Calu3 (cell line): ENCODE measurements at regions not wholly inside any gene's neighbourhood (a gene's known extent, or its start where the extent isn't known, plus 50 kb on each side); places are given as distances from the start of the nearest gene placed in this dataset.

ENCODE experiments used
- BruUV-seq: library from RNA; stranded (reverse); fragments of 400-500 nt; replicated peaks from 2 replicates; lab custom pipeline; 2021; lab: Mats Ljungman, UMichigan
- CTCF ChIA-PET: fragments of 300-600 bp; sonication (Branson Sonifier 250); formaldehyde crosslinking; loops from one replicate; lab custom pipeline; 2022; ENCODE audit warnings: antibody characterized with exemption; lab: Charles Lee
- DNase-seq: peaks from one replicate; pipeline ENCODE4 v3.0.0; 2022
- H3K27ac Mint-ChIP-seq: one replicate; pipeline ENCODE4 v1.8.0; 2022; ENCODE audit warnings: mixed read lengths; ENCODE audit not compliant: unreplicated experiment
- H3K27me3 Mint-ChIP-seq: one replicate; pipeline ENCODE4 v1.8.0; 2022; ENCODE audit warnings: mixed read lengths; ENCODE audit not compliant: unreplicated experiment
- H3K36me3 Mint-ChIP-seq: one replicate; pipeline ENCODE4 v1.8.0; 2022; ENCODE audit warnings: mild to moderate bottlenecking, moderate library complexity, mixed read lengths; ENCODE audit not compliant: insufficient read depth, unreplicated experiment
- H3K4me1 Mint-ChIP-seq: one replicate; pipeline ENCODE4 v1.8.0; 2022; ENCODE audit warnings: mild to moderate bottlenecking, low read depth, mixed read lengths; ENCODE audit not compliant: unreplicated experiment
- H3K4me3 Mint-ChIP-seq: one replicate; pipeline ENCODE4 v1.8.0; 2022; ENCODE audit warnings: mild to moderate bottlenecking, low read depth, moderate library complexity, mixed read lengths; ENCODE audit not compliant: unreplicated experiment
- H3K9me3 Mint-ChIP-seq: one replicate; pipeline ENCODE4 v1.8.0; 2022; ENCODE audit warnings: low read depth, mixed read lengths; ENCODE audit not compliant: unreplicated experiment
- intact Hi-C: fragments of 100-400 bp; cut with micrococcal nuclease; formaldehyde crosslinking; loops from one replicate; pipeline ENCODE4 v1.10.0; 2022; ENCODE audit not compliant: unreplicated experiment
- TF ChIP-seq, protein P1 (sequence below): fragments of 200-600 bp; IDR thresholded peaks from one replicate; pipeline ENCODE4 v1.8.0; 2022; ENCODE audit warnings: antibody characterized with exemption; ENCODE audit not compliant: unreplicated experiment

DNA sequence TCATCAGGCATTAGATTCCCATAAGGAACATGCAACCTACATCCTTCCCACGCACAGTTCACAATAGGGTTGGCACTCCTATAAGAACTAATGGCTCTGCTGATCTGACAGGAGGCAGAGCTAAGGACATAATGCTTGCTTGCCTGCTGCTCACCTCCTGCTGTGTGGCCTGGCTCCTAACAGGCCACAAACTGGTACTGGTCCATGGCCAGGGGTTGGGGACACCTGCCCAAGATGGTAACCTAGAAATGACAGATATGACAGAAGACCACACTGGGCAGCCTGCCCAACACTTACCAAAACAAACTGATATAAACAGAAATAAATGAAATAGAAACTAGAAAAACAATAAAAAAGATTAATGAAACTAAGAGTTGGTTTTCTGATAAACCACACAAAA lies 325.6 kb downstream of the SEC23A start:
- TF ChIP-seq, protein P1, sequence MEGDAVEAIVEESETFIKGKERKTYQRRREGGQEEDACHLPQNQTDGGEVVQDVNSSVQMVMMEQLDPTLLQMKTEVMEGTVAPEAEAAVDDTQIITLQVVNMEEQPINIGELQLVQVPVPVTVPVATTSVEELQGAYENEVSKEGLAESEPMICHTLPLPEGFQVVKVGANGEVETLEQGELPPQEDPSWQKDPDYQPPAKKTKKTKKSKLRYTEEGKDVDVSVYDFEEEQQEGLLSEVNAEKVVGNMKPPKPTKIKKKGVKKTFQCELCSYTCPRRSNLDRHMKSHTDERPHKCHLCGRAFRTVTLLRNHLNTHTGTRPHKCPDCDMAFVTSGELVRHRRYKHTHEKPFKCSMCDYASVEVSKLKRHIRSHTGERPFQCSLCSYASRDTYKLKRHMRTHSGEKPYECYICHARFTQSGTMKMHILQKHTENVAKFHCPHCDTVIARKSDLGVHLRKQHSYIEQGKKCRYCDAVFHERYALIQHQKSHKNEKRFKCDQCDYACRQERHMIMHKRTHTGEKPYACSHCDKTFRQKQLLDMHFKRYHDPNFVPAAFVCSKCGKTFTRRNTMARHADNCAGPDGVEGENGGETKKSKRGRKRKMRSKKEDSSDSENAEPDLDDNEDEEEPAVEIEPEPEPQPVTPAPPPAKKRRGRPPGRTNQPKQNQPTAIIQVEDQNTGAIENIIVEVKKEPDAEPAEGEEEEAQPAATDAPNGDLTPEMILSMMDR: no peak
- CTCF ChIA-PET: no interaction called here
- Mint-ChIP-seq H3K36me3 (no peaks in the 10 kb centered on the region), H3K27me3 (no peaks in the 10 kb centered on the region), H3K4me1 (no peaks in the 10 kb centered on the region), H3K27ac (no peak overlapping the region), H3K4me3 (no peak overlapping the region), H3K9me3 (no peaks in the 10 kb centered on the region)
- no peak for DNase-seq
- no TSS peak for BruUV-seq
- intact Hi-C loops: no loop called here

DNA sequence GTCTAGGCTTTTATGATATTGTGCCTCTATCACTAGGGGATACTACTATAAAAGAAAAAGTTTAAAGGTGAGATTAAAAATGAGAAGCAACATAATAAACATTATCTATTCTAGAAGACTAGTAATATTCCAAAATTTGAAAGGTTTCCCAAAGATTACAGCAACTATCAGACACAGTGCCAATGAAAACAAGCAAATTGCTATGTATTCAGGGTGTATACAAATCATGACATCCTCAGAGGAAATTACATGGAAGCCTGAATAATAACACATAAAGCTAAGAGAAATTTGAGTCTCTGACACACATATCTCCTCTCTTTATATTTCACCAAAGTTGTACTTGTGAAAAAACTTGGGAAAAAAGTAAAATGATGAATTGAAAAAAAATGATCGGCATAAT lies 327.0 kb downstream of the SEC23A start:
- CTCF ChIA-PET: no interaction called here
- intact Hi-C loops: no loop called here
- Mint-ChIP-seq H3K9me3 (no peaks in the 10 kb centered on the region), H3K4me3 (no peak overlapping the region), H3K27ac (no peak overlapping the region), H3K4me1 (no peaks in the 10 kb centered on the region), H3K27me3 (no peaks in the 10 kb centered on the region), H3K36me3 (no peaks in the 10 kb centered on the region)
- no peak for DNase-seq
- BruUV-seq: no TSS peak
- TF ChIP-seq, protein P1: no peak

DNA sequence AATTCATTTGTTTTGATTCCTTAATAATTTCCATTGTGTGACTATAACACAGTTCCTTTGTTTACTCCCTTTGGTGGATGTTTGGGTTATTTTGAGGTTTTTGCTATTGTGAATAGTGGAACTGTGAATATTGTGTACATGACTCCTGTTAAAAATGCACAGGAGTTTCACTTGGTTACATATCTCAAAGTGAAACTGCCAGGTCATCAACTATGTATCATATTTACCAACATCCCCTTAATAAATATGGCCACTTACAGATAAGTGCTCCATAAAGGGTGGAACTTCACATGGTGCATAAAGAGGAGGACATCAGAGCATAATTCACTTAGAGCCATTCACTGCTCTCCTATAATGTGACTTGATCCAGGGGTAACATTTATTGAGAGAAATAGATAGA lies 328.9 kb downstream of the SEC23A start:
- intact Hi-C loops: no loop called here
- Mint-ChIP-seq H3K36me3 (no peaks in the 10 kb centered on the region), H3K4me3 (no peak overlapping the region), H3K27me3 (no peaks in the 10 kb centered on the region), H3K4me1 (no peaks in the 10 kb centered on the region), H3K9me3 (no peaks in the 10 kb centered on the region), H3K27ac (no peak overlapping the region)
- TF ChIP-seq, protein P1: no peak
- BruUV-seq: no TSS peak
- DNase-seq: no peak
- CTCF ChIA-PET: no interaction called here

DNA sequence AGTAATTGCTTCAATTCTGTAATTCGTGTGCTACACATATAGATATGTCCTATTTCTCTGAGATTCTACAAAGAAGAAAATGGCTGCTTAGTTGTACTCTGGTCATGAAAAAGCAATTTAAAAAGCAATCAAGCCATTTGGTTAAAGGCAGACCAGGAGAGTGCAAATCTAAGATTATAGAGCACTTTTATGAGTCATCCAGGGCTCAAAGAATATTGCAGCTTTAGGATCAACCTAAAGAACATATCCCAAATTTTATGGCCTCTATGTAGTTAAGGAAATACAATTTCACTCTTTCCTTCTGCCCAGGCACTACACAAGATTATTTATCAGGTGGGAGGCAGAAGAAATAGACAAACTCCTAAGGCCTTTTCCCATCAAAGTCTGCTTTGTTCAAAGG lies 332.8 kb downstream of the SEC23A start:
- no peak overlapping the region for H3K27ac Mint-ChIP-seq
- TF ChIP-seq, protein P1: no peak
- no TSS peak for BruUV-seq
- CTCF ChIA-PET: no interaction called here
- no peaks in the 10 kb centered on the region for H3K4me1 Mint-ChIP-seq
- no peaks in the 10 kb centered on the region for H3K9me3 Mint-ChIP-seq
- H3K4me3 Mint-ChIP-seq: no peak overlapping the region
- H3K36me3 Mint-ChIP-seq: no peaks in the 10 kb centered on the region
- H3K27me3 Mint-ChIP-seq: no peaks in the 10 kb centered on the region
- intact Hi-C loops: no loop called here
- DNase-seq: no peak

DNA sequence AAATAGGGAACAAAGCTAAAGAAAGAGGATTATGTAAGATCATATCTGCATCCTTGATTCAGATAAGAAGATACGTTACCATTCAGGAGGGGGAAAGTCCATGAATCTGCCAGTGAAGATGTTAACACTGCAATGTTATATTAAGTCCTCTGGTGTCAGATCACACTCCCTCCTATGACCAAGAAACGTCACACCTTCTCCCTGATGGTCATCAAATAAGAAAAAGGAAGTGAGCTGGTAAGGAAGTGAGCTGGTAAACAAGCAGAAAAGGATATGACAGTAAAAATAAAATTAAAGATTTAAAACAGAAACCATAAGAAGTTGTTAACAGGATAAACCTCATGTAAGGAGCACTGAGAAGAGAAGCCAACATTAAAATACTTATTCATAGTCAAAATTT lies 340.2 kb downstream of the SEC23A start:
- no peak overlapping the region for H3K4me3 Mint-ChIP-seq
- CTCF ChIA-PET: no interaction called here

More for the DNA sequence above, 340.2 kb downstream of the SEC23A start:
- TF ChIP-seq, protein P1: no peak
- BruUV-seq: no TSS peak
- Mint-ChIP-seq H3K4me1 (no peaks in the 10 kb centered on the region), H3K9me3 (no peaks in the 10 kb centered on the region), H3K36me3 (no peaks in the 10 kb centered on the region), H3K27ac (no peak overlapping the region), H3K27me3 (no peaks in the 10 kb centered on the region)
- no peak for DNase-seq
- intact Hi-C loops: no loop called here
